HG03565 (cell line): ENCODE measurements at regions not wholly inside any gene's neighbourhood (a gene's known extent, or its start where the extent isn't known, plus 50 kb on each side); places are given as distances from the start of the nearest gene placed in this dataset.
A peak's percentile ranks its signal among the peaks of the same experiment; 100 is the strongest.
"Not testable (repeated sequence)": the region's sequence is repeated elsewhere in the genome, so short reads cannot be mapped to it uniquely, and the experiment has no call there.

Experiments used
- ATAC-seq: cut with Tn5 transposase; IDR thresholded peaks from one replicate; pipeline ENCODE4 v1.9.1; 2021; ENCODE audit warnings: mild to moderate bottlenecking, moderate library complexity; ENCODE audit not compliant: unreplicated experiment

GRCh38 chr5:53265043-53265442, 155.5 kb upstream of the MOCS2 start:
- ATAC-seq: no peak

DNA sequence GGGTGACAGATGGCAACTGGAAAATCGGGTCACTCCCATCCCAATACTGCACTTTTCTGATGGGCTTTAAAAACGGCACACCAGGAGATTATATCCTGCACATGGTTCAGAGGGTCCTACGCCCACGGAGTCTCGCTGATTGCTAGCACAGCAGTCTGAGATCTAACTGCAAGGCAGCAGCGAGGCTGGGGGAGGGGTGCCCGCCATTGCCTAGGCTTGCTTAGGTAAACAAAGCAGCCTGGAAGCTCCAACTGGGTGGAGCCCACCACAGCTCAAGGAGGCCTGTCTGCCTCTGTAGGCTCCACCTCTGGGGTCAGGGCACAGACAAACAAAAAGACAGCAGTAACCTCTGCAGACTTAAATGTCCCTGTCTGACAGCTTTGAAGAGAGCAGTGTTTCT, 158.7 kb upstream of the MOCS2 start:
- ATAC-seq: not testable (repeated sequence)

- no peak for ATAC-seq
Observed at GRCh38 chr5:53275666-53276065, 166.1 kb upstream of the MOCS2 start.

GRCh38 chr5:53276825-53277224, 167.3 kb upstream of the MOCS2 start:
- ATAC-seq: no peak

DNA sequence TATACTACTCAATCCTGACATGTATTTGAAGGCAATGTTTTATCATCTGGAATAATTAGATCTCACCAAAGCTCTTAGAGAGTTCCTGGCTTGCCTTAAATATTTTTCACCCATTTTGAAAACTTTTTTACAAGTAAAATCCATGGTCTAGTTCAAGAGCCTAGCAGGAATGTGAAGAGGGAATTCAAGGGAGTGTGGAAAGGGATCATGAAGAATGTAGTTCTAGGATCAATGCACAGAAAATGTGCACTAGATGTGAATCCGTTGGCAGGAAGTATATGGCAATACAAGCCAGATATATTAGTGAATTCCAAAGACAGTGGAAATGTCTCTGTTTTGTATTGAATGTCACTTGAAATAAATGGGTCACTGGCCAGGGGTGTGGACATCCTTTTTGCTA, 167.9 kb upstream of the MOCS2 start:
- no peak for ATAC-seq

- no peak for ATAC-seq
Observed at GRCh38 chr5:53287573-53287972, 178.0 kb upstream of the MOCS2 start.

DNA sequence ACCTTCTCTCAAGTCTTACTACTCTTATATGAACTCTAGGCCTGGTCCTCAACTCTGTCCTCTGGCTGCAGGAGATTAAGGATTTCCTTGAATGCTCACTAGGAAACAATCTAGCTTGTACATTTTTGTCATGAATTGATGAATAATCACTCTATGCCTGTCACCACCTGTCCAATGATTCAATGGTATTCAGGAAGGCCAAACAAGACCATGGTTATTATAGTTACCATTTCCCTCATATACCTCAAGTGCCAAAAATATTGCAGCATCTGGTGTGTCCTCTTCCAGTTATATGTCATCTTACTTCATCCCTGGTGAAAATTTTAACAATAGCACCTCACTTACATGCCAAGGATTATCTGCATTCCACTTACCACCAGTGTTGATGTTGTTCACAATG, 179.0 kb upstream of the MOCS2 start:
- ATAC-seq: no peak

GRCh38 chr5:53291047-53291446, 181.5 kb upstream of the MOCS2 start:
- ATAC-seq: no peak

GRCh38 chr5:53291528-53291927, 182.0 kb upstream of the MOCS2 start:
- ATAC-seq: no peak

- ATAC-seq: no peak
Observed at GRCh38 chr5:53298841-53299240, 181.6 kb upstream of the FST start.

- no peak for ATAC-seq
Observed at GRCh38 chr5:53302529-53302928, 177.9 kb upstream of the FST start.

DNA sequence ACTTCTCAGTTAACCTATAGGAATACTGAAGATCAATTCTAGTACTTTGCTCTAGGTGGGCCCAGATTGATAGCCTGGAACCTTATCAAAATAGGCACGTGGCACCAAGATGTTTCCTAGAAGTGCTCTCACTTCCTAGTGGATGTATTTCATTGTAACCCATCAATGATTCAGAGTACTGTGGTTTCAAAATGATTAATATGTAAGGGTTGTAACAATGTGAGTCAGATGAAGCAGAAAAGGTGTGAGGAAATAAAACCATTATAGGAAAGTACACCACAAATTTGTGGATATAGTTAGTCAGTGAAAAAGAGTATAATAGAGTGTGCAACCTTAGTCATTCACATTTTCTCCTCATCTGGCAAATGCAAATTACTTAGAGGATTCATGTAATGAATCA, 177.3 kb upstream of the FST start:
- ATAC-seq: no peak

GRCh38 chr5:53305316-53305715, 175.1 kb upstream of the FST start:
- not testable (repeated sequence) for ATAC-seq

DNA sequence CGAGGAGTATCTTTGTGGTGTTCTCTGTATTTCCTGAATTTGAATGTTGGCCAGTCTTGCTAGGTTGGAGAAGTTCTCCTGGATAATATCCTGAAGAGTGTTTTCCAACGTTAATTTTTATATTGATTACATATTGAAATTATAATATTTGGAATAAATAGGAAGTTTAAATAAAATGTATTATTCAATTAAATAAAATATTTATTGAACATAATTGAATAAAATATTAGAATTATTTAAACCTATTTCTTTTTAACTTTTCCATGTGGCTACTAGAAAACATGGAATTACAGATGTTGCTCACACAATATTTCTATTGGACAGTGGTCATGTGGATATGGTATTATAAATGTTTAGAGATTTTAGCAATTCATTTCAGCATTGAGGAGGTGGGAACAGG, 170.8 kb upstream of the FST start:
- no peak for ATAC-seq

DNA sequence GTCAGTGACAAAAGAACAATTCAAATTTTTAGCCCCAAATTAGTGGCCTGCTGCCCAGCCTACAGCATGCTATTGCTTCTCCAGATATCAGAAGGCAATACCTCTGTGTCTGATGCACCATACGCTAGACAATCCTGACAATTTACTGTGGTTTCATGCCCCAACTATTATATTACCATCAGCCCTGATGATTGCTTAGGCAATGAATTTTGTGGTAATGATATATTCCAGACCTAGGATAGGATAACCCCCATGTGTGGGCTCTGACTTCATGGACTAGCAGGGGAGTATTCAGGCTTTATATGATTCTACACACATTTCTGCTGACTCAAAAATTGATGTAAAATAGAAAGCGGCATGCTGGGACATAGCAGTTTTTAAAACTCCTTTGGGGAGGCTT, 168.7 kb upstream of the FST start:
- no peak for ATAC-seq

GRCh38 chr5:53313145-53313544, 167.3 kb upstream of the FST start:
- no peak for ATAC-seq

DNA sequence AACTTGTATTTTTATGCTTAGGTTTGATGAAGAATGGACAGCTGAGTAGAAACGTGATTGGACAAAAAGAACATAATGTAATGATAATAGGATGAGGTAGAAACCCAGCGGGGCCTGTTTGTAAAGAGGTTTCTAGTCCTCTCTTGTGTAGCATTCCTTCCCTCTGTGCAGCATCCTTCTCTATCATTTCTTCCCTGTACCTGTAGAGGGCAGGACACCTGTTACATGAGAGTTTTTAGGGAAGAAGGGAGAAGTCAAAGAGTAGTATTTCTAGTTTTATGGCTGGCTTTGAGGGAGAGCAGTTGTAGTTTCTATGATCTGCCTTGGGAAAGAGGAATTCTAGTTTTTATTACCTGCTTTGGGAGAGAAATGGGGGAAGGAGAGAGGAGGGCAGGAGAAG, 162.1 kb upstream of the FST start:
- no peak for ATAC-seq

DNA sequence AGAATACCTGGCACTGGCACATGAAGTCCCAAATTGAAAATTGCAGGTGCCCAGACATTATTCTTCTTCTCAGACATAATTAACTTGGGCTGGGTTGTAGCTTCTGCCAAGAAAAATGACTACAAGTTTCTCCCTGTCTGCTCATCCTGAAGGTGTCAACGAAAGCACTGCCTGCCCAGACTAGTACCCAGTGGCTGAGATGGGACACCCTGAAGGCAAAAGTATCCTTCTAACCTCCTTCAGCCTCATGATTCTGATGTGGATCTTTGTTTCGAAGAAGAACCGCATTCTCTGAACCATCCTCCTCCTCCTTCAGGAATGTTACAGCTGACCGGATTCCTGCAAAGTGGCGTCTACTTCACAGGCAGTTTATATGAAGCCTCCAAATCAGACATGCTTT, 161.1 kb upstream of the FST start:
- ATAC-seq: no peak

- ATAC-seq: no peak
Observed at GRCh38 chr5:53321073-53321472, 159.4 kb upstream of the FST start.

DNA sequence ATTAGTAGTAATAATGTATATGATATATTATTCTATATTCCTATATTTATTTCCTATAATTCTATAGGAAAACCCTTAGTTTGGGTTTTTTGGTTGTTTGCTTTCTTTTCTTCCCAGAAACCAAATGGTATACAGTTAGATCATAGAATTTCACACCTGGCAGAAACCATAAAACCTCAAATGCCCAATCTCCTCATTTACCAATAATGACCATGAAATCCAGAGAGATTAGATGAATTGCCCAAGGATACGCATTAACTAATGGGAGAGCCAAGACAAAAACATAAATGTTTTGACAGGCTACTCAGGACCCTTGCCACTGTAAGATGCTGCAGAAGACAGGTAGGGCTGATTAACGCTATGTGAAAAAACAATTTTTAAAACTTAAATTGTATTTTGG, 158.7 kb upstream of the FST start:
- no peak for ATAC-seq

GRCh38 chr5:53322257-53322656, 158.2 kb upstream of the FST start:
- no peak for ATAC-seq

- ATAC-seq: no peak
Observed at GRCh38 chr5:53323511-53323910, 156.9 kb upstream of the FST start.

DNA sequence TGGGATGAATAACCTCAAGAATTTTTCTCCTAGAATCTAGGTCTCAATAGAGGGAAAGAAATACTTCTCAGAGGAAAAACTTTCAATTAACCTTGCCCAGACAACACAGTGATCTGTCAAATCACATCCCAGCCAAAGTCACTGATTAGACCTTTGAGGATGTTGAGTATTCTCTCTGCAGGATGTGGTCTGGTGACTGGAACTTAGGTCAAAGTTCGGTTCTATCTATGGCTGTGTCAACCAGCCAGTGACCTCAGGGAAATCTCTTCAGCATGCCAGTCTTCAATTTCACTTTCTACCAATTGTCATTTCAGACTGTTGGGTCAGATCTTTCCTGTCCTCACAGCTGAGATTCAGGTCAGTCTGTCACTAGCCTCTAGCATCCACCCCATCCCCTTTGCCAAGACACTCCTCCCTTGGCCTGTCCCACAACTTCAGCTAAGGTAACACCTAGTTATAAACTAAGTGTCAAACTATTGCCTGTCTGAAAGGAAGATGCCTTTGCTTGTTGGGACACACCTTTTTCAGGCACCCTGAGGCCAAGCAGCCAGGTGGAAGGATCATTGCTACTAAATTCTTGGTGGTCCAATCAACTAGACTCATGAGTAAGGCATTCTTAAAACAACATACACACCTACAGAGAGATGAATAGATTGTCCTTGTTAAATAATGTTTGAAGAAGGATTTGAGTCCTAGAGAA, 156.3 kb upstream of the FST start:
- peak; percentile 51 for ATAC-seq
